ENCODE measurements at regions not wholly inside any gene's neighbourhood (a gene's known extent, or its start where the extent isn't known, plus 50 kb on each side); places are given as distances from the start of the nearest gene placed in this dataset.
"Not testable (repeated sequence)": the region's sequence is repeated elsewhere in the genome, so short reads cannot be mapped to it uniquely, and the experiment has no call there.

- Histone ChIP-seq H3K36me3 (ENCODE audit: control insufficient read depth in 4 of 4, insufficient read depth in 4 of 4, low read length in 3 of 4) (no peaks in the 10 kb centered on the region), H3K9me3 (ENCODE audit: control extremely low read depth in 1 of 5, control insufficient read depth in 4 of 5, insufficient read depth in 2 of 5, low read depth in 1 of 5, low read length in 4 of 5) (no peaks in the 10 kb centered on the region), H3K4me1 (ENCODE audit: control extremely low read depth in 1 of 4, control insufficient read depth in 4 of 4, insufficient read depth in 4 of 4, low read length in 3 of 4) (peaks cover 0 to 49% (median 23%) of the 10 kb centered on the region in 4 experiments), H3K27me3 (replicated peaks in 2 of 5; ENCODE audit: control insufficient read depth in 4 of 5, insufficient read depth in 5 of 5, low read length in 4 of 5) (peaks cover 0 to 6% (median 0%) of the 10 kb centered on the region in 5 experiments), H3K4me3 (ENCODE audit: control insufficient read depth in 1 of 7, extremely low read depth in 1 of 7, insufficient read depth in 4 of 7, low read depth in 2 of 7, low read length in 6 of 7) (peak overlapping the region in 5 of 7 experiments; percentile 13 to 56 (median 48)), H3K27ac (ENCODE audit: insufficient read depth in 1 of 2, low read depth in 1 of 2, low read length in 2 of 2, poor library complexity in 1 of 2, severe bottlenecking in 2 of 2) (no peak overlapping the region)
- ChIA-PET CTCF (interaction anchor here (0.9 to 1.9 kb wide), 6 partner anchors 13 to 143 kb away, joined by 3 to 6 read pairs (median 4); no protein-coding TSS in a partner anchor), POLR2A (interaction anchor here (0.6 kb wide), 1 partner anchor 13 kb away, joined by 4 read pairs; no protein-coding TSS in a partner anchor)
- DNase-seq: peak; percentile 40 to 72 (median 65)
- 49% methylated on average over 28 of the region's 34 CpGs for WGBS (ENCODE audit: insufficient coverage)
Measured at GRCh38 chr17:77285594-77286390, 145.0 kb downstream of the SEC14L1 start.

- no peak for DNase-seq
- no peaks in the 10 kb centered on the region for H3K36me3 ChIP-seq (ENCODE audit: control insufficient read depth in 4 of 4, insufficient read depth in 4 of 4, low read length in 3 of 4)
- no peak overlapping the region for H3K4me3 ChIP-seq (ENCODE audit: control insufficient read depth in 1 of 7, extremely low read depth in 1 of 7, insufficient read depth in 4 of 7, low read depth in 2 of 7, low read length in 6 of 7)
- no peaks in the 10 kb centered on the region for H3K9me3 ChIP-seq (ENCODE audit: control extremely low read depth in 1 of 5, control insufficient read depth in 4 of 5, insufficient read depth in 2 of 5, low read depth in 1 of 5, low read length in 4 of 5)
- CTCF ChIA-PET: interaction anchor here (0.9 to 1.9 kb wide), 4 partner anchors 13 to 97 kb away, joined by 3 to 6 read pairs (median 4); no protein-coding TSS in a partner anchor
- no peak overlapping the region for H3K27ac ChIP-seq (ENCODE audit: insufficient read depth in 1 of 2, low read depth in 1 of 2, low read length in 2 of 2, poor library complexity in 1 of 2, severe bottlenecking in 2 of 2)
- H3K4me1 ChIP-seq (ENCODE audit: control extremely low read depth in 1 of 4, control insufficient read depth in 4 of 4, insufficient read depth in 4 of 4, low read length in 3 of 4): peaks cover 0 to 48% (median 23%) of the 10 kb centered on the region in 4 experiments
- H3K27me3 ChIP-seq (replicated peaks in 2 of 5; ENCODE audit: control insufficient read depth in 4 of 5, insufficient read depth in 5 of 5, low read length in 4 of 5): peaks cover 0 to 6% (median 0%) of the 10 kb centered on the region in 5 experiments
- POLR2A ChIA-PET: no interaction called here
Measured at GRCh38 chr17:77286391-77286640, 145.5 kb downstream of the SEC14L1 start.

- peaks cover 0 to 4% (median 0%) of the 10 kb centered on the region in 5 experiments for H3K27me3 ChIP-seq (replicated peaks in 2 of 5; ENCODE audit: control insufficient read depth in 4 of 5, insufficient read depth in 5 of 5, low read length in 4 of 5)
- WGBS (ENCODE audit: insufficient coverage): 92% methylated on average over 17 of the region's 21 CpGs
- no peaks in the 10 kb centered on the region for H3K9me3 ChIP-seq (ENCODE audit: control extremely low read depth in 1 of 5, control insufficient read depth in 4 of 5, insufficient read depth in 2 of 5, low read depth in 1 of 5, low read length in 4 of 5)
- DNase-seq: peak in 1 of 3 donors; percentile 21
- POLR2A ChIA-PET: interaction anchor here (0.5 kb wide), 1 partner anchor 736 kb away, joined by 3 read pairs; no protein-coding TSS in a partner anchor
- peaks cover 0 to 43% (median 17%) of the 10 kb centered on the region in 4 experiments for H3K4me1 ChIP-seq (ENCODE audit: control extremely low read depth in 1 of 4, control insufficient read depth in 4 of 4, insufficient read depth in 4 of 4, low read length in 3 of 4)
- no peak overlapping the region for H3K27ac ChIP-seq (ENCODE audit: insufficient read depth in 1 of 2, low read depth in 1 of 2, low read length in 2 of 2, poor library complexity in 1 of 2, severe bottlenecking in 2 of 2)
- H3K36me3 ChIP-seq (ENCODE audit: control insufficient read depth in 4 of 4, insufficient read depth in 4 of 4, low read length in 3 of 4): no peaks in the 10 kb centered on the region
- no peak overlapping the region for H3K4me3 ChIP-seq (ENCODE audit: control insufficient read depth in 1 of 7, extremely low read depth in 1 of 7, insufficient read depth in 4 of 7, low read depth in 2 of 7, low read length in 6 of 7)
- CTCF ChIA-PET: interaction anchor here (1.8 to 1.9 kb wide), 2 partner anchors 12 to 14 kb away, joined by 4 to 6 read pairs; no protein-coding TSS in a partner anchor
Measured at GRCh38 chr17:77286641-77287431, 146.1 kb downstream of the SEC14L1 start.

GRCh38 chr17:77287432-77288068 lies 146.8 kb downstream of the SEC14L1 start:
- no peak for DNase-seq
- H3K4me1 ChIP-seq (ENCODE audit: control extremely low read depth in 1 of 4, control insufficient read depth in 4 of 4, insufficient read depth in 4 of 4, low read length in 3 of 4): peaks cover 0 to 36% (median 13%) of the 10 kb centered on the region in 4 experiments
- H3K36me3 ChIP-seq (ENCODE audit: control insufficient read depth in 4 of 4, insufficient read depth in 4 of 4, low read length in 3 of 4): no peaks in the 10 kb centered on the region
- ChIA-PET CTCF (interaction anchor here (1.9 kb wide), 1 partner anchor 12 kb away, joined by 4 read pairs; no protein-coding TSS in a partner anchor), POLR2A (interaction anchor here (0.5 kb wide), 1 partner anchor 736 kb away, joined by 3 read pairs; no protein-coding TSS in a partner anchor)
- WGBS (ENCODE audit: insufficient coverage): over 99% methylated on average over 11 of the region's 11 CpGs
- no peak overlapping the region for H3K4me3 ChIP-seq (ENCODE audit: control insufficient read depth in 1 of 7, extremely low read depth in 1 of 7, insufficient read depth in 4 of 7, low read depth in 2 of 7, low read length in 6 of 7)
- H3K27me3 ChIP-seq (replicated peaks in 2 of 5; ENCODE audit: control insufficient read depth in 4 of 5, insufficient read depth in 5 of 5, low read length in 4 of 5): no peaks in the 10 kb centered on the region
- H3K9me3 ChIP-seq (ENCODE audit: control extremely low read depth in 1 of 5, control insufficient read depth in 4 of 5, insufficient read depth in 2 of 5, low read depth in 1 of 5, low read length in 4 of 5): no peaks in the 10 kb centered on the region
- H3K27ac ChIP-seq (ENCODE audit: insufficient read depth in 1 of 2, low read depth in 1 of 2, low read length in 2 of 2, poor library complexity in 1 of 2, severe bottlenecking in 2 of 2): no peak overlapping the region

GRCh38 chr17:77288115-77288619 lies 147.4 kb downstream of the SEC14L1 start:
- H3K27ac ChIP-seq (ENCODE audit: insufficient read depth in 1 of 2, low read depth in 1 of 2, low read length in 2 of 2, poor library complexity in 1 of 2, severe bottlenecking in 2 of 2): no peak overlapping the region
- CTCF ChIA-PET: no interaction called here
- H3K9me3 ChIP-seq (ENCODE audit: control extremely low read depth in 1 of 5, control insufficient read depth in 4 of 5, insufficient read depth in 2 of 5, low read depth in 1 of 5, low read length in 4 of 5): no peaks in the 10 kb centered on the region
- no peaks in the 10 kb centered on the region for H3K27me3 ChIP-seq (replicated peaks in 2 of 5; ENCODE audit: control insufficient read depth in 4 of 5, insufficient read depth in 5 of 5, low read length in 4 of 5)
- H3K36me3 ChIP-seq (ENCODE audit: control insufficient read depth in 4 of 4, insufficient read depth in 4 of 4, low read length in 3 of 4): no peaks in the 10 kb centered on the region
- WGBS (ENCODE audit: insufficient coverage): 96% methylated on average over 11 of the region's 17 CpGs
- H3K4me1 ChIP-seq (ENCODE audit: control extremely low read depth in 1 of 4, control insufficient read depth in 4 of 4, insufficient read depth in 4 of 4, low read length in 3 of 4): peaks cover 0 to 30% (median 10%) of the 10 kb centered on the region in 4 experiments
- POLR2A ChIA-PET: no interaction called here
- H3K4me3 ChIP-seq (ENCODE audit: control insufficient read depth in 1 of 7, extremely low read depth in 1 of 7, insufficient read depth in 4 of 7, low read depth in 2 of 7, low read length in 6 of 7): no peak overlapping the region
- DNase-seq: no peak

- H3K4me3 ChIP-seq (ENCODE audit: control insufficient read depth in 1 of 7, extremely low read depth in 1 of 7, insufficient read depth in 4 of 7, low read depth in 2 of 7, low read length in 6 of 7); H3K36me3 ChIP-seq (ENCODE audit: control insufficient read depth in 4 of 4, insufficient read depth in 4 of 4, low read length in 3 of 4); H3K27me3 ChIP-seq (replicated peaks in 2 of 5; ENCODE audit: control insufficient read depth in 4 of 5, insufficient read depth in 5 of 5, low read length in 4 of 5); H3K27ac ChIP-seq (ENCODE audit: insufficient read depth in 1 of 2, low read depth in 1 of 2, low read length in 2 of 2, poor library complexity in 1 of 2, severe bottlenecking in 2 of 2); DNase-seq; POLR2A ChIA-PET; CTCF ChIA-PET; H3K9me3 ChIP-seq (ENCODE audit: control extremely low read depth in 1 of 5, control insufficient read depth in 4 of 5, insufficient read depth in 2 of 5, low read depth in 1 of 5, low read length in 4 of 5): not testable (repeated sequence)
- WGBS (ENCODE audit: insufficient coverage): 96% methylated on average over 15 of the region's 20 CpGs
- peaks cover 2 to 29% (median 16%) of the 10 kb centered on the region in 4 experiments for H3K4me1 ChIP-seq (ENCODE audit: control extremely low read depth in 1 of 4, control insufficient read depth in 4 of 4, insufficient read depth in 4 of 4, low read length in 3 of 4)
Measured at GRCh38 chr17:77290759-77291558, 150.2 kb downstream of the SEC14L1 start.
